ENCODE measurements at regions not wholly inside any gene's neighbourhood (a gene's known extent, or its start where the extent isn't known, plus 50 kb on each side); places are given as distances from the start of the nearest gene placed in this dataset.
A peak's percentile ranks its signal among the peaks of the same experiment; 100 is the strongest.

DNA sequence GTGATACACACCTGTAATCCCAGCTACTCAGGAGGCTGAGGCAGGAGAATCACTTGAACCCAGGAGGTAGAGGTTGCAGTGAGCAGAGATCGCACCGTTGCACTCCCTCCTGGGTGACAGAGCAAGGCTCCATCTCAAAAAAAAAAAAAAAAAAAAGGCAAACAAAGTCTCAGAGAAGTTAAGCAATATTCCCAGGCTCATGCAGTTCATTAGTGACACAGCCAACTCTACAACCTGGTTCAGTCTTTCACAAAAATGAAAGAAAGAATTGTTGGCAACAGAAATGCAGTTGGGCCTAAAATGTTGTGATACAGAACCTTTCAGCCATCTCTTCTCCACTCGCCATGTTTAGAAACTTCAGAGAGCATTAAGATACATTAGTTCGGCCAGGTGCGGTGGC is 242.1 kb downstream of the LTN1 start:
- H3K4me2 ChIP-seq (ENCODE audit: control insufficient read depth, extremely low read depth, insufficient read depth, low read depth, low read length), result no peak overlapping the region
- H3K36me3 ChIP-seq (ENCODE audit: control insufficient read depth in 2 of 2, extremely low read depth in 1 of 2, insufficient read depth in 2 of 2, low read length in 2 of 2), result no peaks in the 10 kb centered on the region
- H4K20me1 ChIP-seq (ENCODE audit: control insufficient read depth, extremely low read depth, insufficient read depth, low read length), result no peaks in the 10 kb centered on the region
- no peak overlapping the region for H3K27ac ChIP-seq (ENCODE audit: control insufficient read depth, insufficient read depth, low read length)
- H3K9ac ChIP-seq (ENCODE audit: control insufficient read depth, extremely low read depth, insufficient read depth, low read length), result no peak overlapping the region
- no peaks in the 10 kb centered on the region for H3K79me2 ChIP-seq (ENCODE audit: control insufficient read depth, insufficient read depth, low read length)
- TF ChIP-seq EZH2 (IDR thresholded peaks at IDR 0.05; ENCODE audit: low read length), result no peak
- TF ChIP-seq, protein P1, sequence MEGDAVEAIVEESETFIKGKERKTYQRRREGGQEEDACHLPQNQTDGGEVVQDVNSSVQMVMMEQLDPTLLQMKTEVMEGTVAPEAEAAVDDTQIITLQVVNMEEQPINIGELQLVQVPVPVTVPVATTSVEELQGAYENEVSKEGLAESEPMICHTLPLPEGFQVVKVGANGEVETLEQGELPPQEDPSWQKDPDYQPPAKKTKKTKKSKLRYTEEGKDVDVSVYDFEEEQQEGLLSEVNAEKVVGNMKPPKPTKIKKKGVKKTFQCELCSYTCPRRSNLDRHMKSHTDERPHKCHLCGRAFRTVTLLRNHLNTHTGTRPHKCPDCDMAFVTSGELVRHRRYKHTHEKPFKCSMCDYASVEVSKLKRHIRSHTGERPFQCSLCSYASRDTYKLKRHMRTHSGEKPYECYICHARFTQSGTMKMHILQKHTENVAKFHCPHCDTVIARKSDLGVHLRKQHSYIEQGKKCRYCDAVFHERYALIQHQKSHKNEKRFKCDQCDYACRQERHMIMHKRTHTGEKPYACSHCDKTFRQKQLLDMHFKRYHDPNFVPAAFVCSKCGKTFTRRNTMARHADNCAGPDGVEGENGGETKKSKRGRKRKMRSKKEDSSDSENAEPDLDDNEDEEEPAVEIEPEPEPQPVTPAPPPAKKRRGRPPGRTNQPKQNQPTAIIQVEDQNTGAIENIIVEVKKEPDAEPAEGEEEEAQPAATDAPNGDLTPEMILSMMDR (optimal IDR thresholded peaks at IDR 0.05 in 1 of 3, IDR thresholded peaks at IDR 0.05 in 1 of 3, conservative IDR thresholded peaks at IDR 0.05 in 1 of 3; ENCODE audit: extremely low read depth in 1 of 3, insufficient read depth in 2 of 3, low read length in 3 of 3), result no peak
- DNase-seq (ENCODE audit: low read depth, low spot score) (no peak), FAIRE-seq (no peak)
- dilution Hi-C loops (cut with MboI; ENCODE audit: extremely low pct_ligation_motif_present, low sequenced_read_pairs), result no loop called here
- H3K4me3 ChIP-seq (ENCODE audit: control insufficient read depth in 2 of 3, extremely low read depth in 1 of 3, insufficient read depth in 2 of 3, low read depth in 1 of 3, low read length in 3 of 3), result no peak overlapping the region
- no peaks in the 10 kb centered on the region for H3K9me1 ChIP-seq (ENCODE audit: control insufficient read depth, extremely low read depth, insufficient read depth, low read length)
- no peaks in the 10 kb centered on the region for H3K9me3 ChIP-seq (ENCODE audit: control insufficient read depth, low read depth, low read length)
- peaks cover under 1% of the 10 kb centered on the region for H3K4me1 ChIP-seq (ENCODE audit: control insufficient read depth, extremely low read depth, insufficient read depth, low read length)
- H2AFZ ChIP-seq (ENCODE audit: control insufficient read depth, low read length), result no peak overlapping the region
- H3K27me3 ChIP-seq (ENCODE audit: control insufficient read depth, extremely low read depth, insufficient read depth, low read length), result no peaks in the 10 kb centered on the region

DNA sequence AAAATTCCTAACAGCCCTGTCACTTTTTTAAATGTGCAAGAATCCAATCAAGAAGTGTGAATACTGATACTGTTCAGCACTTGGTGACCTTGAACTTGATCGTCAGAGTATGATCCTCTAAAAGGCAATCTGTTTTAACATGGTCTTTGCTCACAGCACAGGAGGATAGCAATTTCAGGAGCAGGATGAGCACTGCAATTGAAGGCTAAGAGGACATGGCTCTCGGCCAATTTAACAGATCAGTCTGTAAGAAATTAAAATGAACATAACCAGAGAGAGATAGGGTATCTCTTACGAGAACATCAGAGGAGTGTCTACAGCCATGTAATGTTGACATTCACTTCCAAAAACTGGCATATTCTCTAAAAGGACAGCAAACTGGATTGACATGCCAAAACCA is 243.1 kb downstream of the LTN1 start:
- no peak overlapping the region for H3K27ac ChIP-seq (ENCODE audit: control insufficient read depth, insufficient read depth, low read length)
- DNase-seq (ENCODE audit: low read depth, low spot score) (no peak), FAIRE-seq (peak; percentile 9)
- H3K27me3 ChIP-seq (ENCODE audit: control insufficient read depth, extremely low read depth, insufficient read depth, low read length), result no peaks in the 10 kb centered on the region
- H3K79me2 ChIP-seq (ENCODE audit: control insufficient read depth, insufficient read depth, low read length), result no peaks in the 10 kb centered on the region
- H3K9me1 ChIP-seq (ENCODE audit: control insufficient read depth, extremely low read depth, insufficient read depth, low read length), result no peaks in the 10 kb centered on the region
- no peaks in the 10 kb centered on the region for H4K20me1 ChIP-seq (ENCODE audit: control insufficient read depth, extremely low read depth, insufficient read depth, low read length)
- no peak overlapping the region for H3K4me3 ChIP-seq (ENCODE audit: control insufficient read depth in 2 of 3, extremely low read depth in 1 of 3, insufficient read depth in 2 of 3, low read depth in 1 of 3, low read length in 3 of 3)
- dilution Hi-C loops (cut with MboI; ENCODE audit: extremely low pct_ligation_motif_present, low sequenced_read_pairs), result no loop called here
- H3K4me1 ChIP-seq (ENCODE audit: control insufficient read depth, extremely low read depth, insufficient read depth, low read length), result peaks cover 9% of the 10 kb centered on the region
- H3K9me3 ChIP-seq (ENCODE audit: control insufficient read depth, low read depth, low read length), result no peaks in the 10 kb centered on the region
- no peak for TF ChIP-seq EZH2 (IDR thresholded peaks at IDR 0.05; ENCODE audit: low read length)
- TF ChIP-seq, protein P1 (optimal IDR thresholded peaks at IDR 0.05 in 1 of 3, IDR thresholded peaks at IDR 0.05 in 1 of 3, conservative IDR thresholded peaks at IDR 0.05 in 1 of 3; ENCODE audit: extremely low read depth in 1 of 3, insufficient read depth in 2 of 3, low read length in 3 of 3), result no peak
- H3K36me3 ChIP-seq (ENCODE audit: control insufficient read depth in 2 of 2, extremely low read depth in 1 of 2, insufficient read depth in 2 of 2, low read length in 2 of 2), result no peaks in the 10 kb centered on the region
- H2AFZ ChIP-seq (ENCODE audit: control insufficient read depth, low read length), result no peak overlapping the region
- no peak overlapping the region for H3K4me2 ChIP-seq (ENCODE audit: control insufficient read depth, extremely low read depth, insufficient read depth, low read depth, low read length)
- no peak overlapping the region for H3K9ac ChIP-seq (ENCODE audit: control insufficient read depth, extremely low read depth, insufficient read depth, low read length)
